Body of pancreas (tissue), 4 donors: ENCODE measurements at regions not wholly inside any gene's neighbourhood (a gene's known extent, or its start where the extent isn't known, plus 50 kb on each side); places are given as distances from the start of the nearest gene placed in this dataset.

ENCODE experiments used
- ATAC-seq: fragments of 150-250 bp; one replicate; pipeline ENCODE4 v1.9.1; 2016
- DNase-seq, 4 donors: peaks; one replicate each; pipeline ENCODE4 v3.0.0-alpha.2; 2019
- H3K27ac ChIP-seq, 4 donors: fragments of 200-600 bp; sonication (generic); 1 replicate in 3 of 4; 2 replicates in 1 of 4; pipeline versions ENCODE4 v1.5.1 to v1.6.1; 2016 to 2019; ENCODE audit warnings: mild to moderate bottlenecking in 1 of 4, mixed read lengths in 1 of 4, moderate library complexity in 1 of 4
- H3K27me3 ChIP-seq, 2 donors: fragments of 200-600 bp; sonication (generic); one replicate each; pipeline ENCODE4 v1.6.0; 2016; ENCODE audit warnings: mild to moderate bottlenecking in 1 of 2
- H3K36me3 ChIP-seq, 2 donors: fragments of 200-600 bp; sonication (generic); replicated peaks in 1 of 2; 2 replicates each; pipeline ENCODE4 v1.5.1; 2016; ENCODE audit warnings: low read depth in 2 of 2; ENCODE audit not compliant: insufficient read depth in 1 of 2
- H3K4me1 ChIP-seq: fragments of 200-600 bp; sonication (generic); one replicate; pipeline ENCODE4 v1.6.0; 2016
- H3K4me3 ChIP-seq, 2 donors: fragments of 200-600 bp; sonication (generic); 1 replicate in 1 of 2; 2 replicates in 1 of 2; pipeline ENCODE4 v1.5.1; 2016 to 2019
- H3K9me3 ChIP-seq, 3 donors: fragments of 200-600 bp; sonication (generic); 1 replicate in 2 of 3; 2 replicates in 1 of 3; pipeline ENCODE4 v1.5.1; 2016
- CTCF ChIP-seq, 7 experiments: fragments of 450-650 bp in 4 of 7; fragments of 200-600 bp in 3 of 7; sonication (generic) in 3 of 7; IDR thresholded peaks; one replicate each; pipeline ENCODE4 v1.5.1; 2016 to 2019; ENCODE audit warnings: antibody characterized with exemption in 7 of 7
- POLR2A ChIP-seq, 3 donors: fragments of 450-650 bp; IDR thresholded peaks; one replicate each; pipeline ENCODE4 v1.6.1; 2016; ENCODE audit warnings: antibody characterized with exemption in 3 of 3, mild to moderate bottlenecking in 2 of 3
- WGBS, 2 donors: methylation state at CpG; one replicate each; pipeline ENCODE4 v1.1.5; 2017; 5-methylcytosine and 5-hydroxymethylcytosine counted together
- intact Hi-C: fragments of 100-400 bp; cut with DNase I; formaldehyde crosslinking; loops from one replicate; pipeline ENCODE4 v1.15.1; 2023

- H3K36me3 ChIP-seq = no peaks in the 10 kb centered on the region
- peaks cover 6% of the 10 kb centered on the region for H3K4me1 ChIP-seq
- no peaks in the 10 kb centered on the region for H3K27me3 ChIP-seq
- TF ChIP-seq CTCF (IDR thresholded peaks at IDR 0.05) (no peak), POLR2A (IDR thresholded peaks at IDR 0.05) (no peak)
- no peak overlapping the region for H3K4me3 ChIP-seq
- intact Hi-C loops = no loop called here
- DNase-seq (no peak), ATAC-seq (no peak)
- H3K9me3 ChIP-seq = no peaks in the 10 kb centered on the region
- H3K27ac ChIP-seq = no peak overlapping the region
Measured at GRCh38 chr5:56552612-56553268, 262.6 kb upstream of the MAP3K1 start.

GRCh38 chr5:56550227-56550626, 265.1 kb upstream of the MAP3K1 start:
- DNase-seq (no peak), ATAC-seq (no peak)
- Histone ChIP-seq H3K9me3 (no peaks in the 10 kb centered on the region), H3K4me3 (no peak overlapping the region), H3K27ac (no peak overlapping the region), H3K36me3 (no peaks in the 10 kb centered on the region), H3K4me1 (peaks cover 6% of the 10 kb centered on the region), H3K27me3 (no peaks in the 10 kb centered on the region)
- no peak for TF ChIP-seq CTCF (IDR thresholded peaks at IDR 0.05)
- no peak for TF ChIP-seq POLR2A (IDR thresholded peaks at IDR 0.05)
- intact Hi-C loops = no loop called here
- WGBS, 2 donors = 60 to 71% methylated on average over 2 of the region's 2 CpGs

GRCh38 chr5:56549096-56549886, 266.1 kb upstream of the MAP3K1 start:
- WGBS, 2 donors = 76 to 94% methylated on average over 3 of the region's 3 CpGs
- Histone ChIP-seq H3K9me3 (no peaks in the 10 kb centered on the region), H3K4me1 (peaks cover 6% of the 10 kb centered on the region), H3K27me3 (no peaks in the 10 kb centered on the region), H3K4me3 (no peak overlapping the region), H3K27ac (no peak overlapping the region), H3K36me3 (no peaks in the 10 kb centered on the region)
- no peak for ATAC-seq
- TF ChIP-seq POLR2A (IDR thresholded peaks at IDR 0.05) (no peak), CTCF (IDR thresholded peaks at IDR 0.05) (no peak)
- intact Hi-C loops = no loop called here
- no peak for DNase-seq

GRCh38 chr5:56545016-56545415, 270.3 kb upstream of the MAP3K1 start:
- H3K27me3 ChIP-seq = no peaks in the 10 kb centered on the region
- intact Hi-C loops = no loop called here

More at GRCh38 chr5:56545016-56545415, 270.3 kb upstream of the MAP3K1 start:
- ATAC-seq = no peak
- H3K4me3 ChIP-seq = no peak overlapping the region
- no peaks in the 10 kb centered on the region for H3K9me3 ChIP-seq
- TF ChIP-seq CTCF (IDR thresholded peaks at IDR 0.05) (no peak), POLR2A (IDR thresholded peaks at IDR 0.05) (no peak)
- no peaks in the 10 kb centered on the region for H3K36me3 ChIP-seq
- H3K4me1 ChIP-seq = no peaks in the 10 kb centered on the region
- no peak overlapping the region for H3K27ac ChIP-seq
- no peak for DNase-seq
- WGBS, 2 donors = 82 to 85% methylated on average over 7 of the region's 7 CpGs
